ENCODE measurements at regions not wholly inside any gene's neighbourhood (a gene's known extent, or its start where the extent isn't known, plus 50 kb on each side); places are given as distances from the start of the nearest gene placed in this dataset.

GRCh38 chr2:239619369-239619768, 218.5 kb upstream of the HDAC4 start:
- Histone ChIP-seq H3K4me2 (no peak overlapping the region), H3F3A (ENCODE audit: low read depth) (no peaks in the 10 kb centered on the region), H3K4me1 (no peaks in the 10 kb centered on the region), H3K27ac (no peak overlapping the region), H3K27me3 (no peaks in the 10 kb centered on the region), H2AFZ (replicated peaks) (no peak overlapping the region), H4K20me1 (ENCODE audit: low read depth) (no peaks in the 10 kb centered on the region), H3K4me3 (no peak overlapping the region), H3K9me3 (ENCODE audit: low read depth) (peaks cover 8% of the 10 kb centered on the region), H3K79me2 (ENCODE audit: low read depth) (no peaks in the 10 kb centered on the region), H3K36me3 (no peaks in the 10 kb centered on the region), H3K9ac (no peak overlapping the region)
- no peak for DNase-seq (ENCODE audit: low spot score)
- no peaks in the 10 kb centered on the region for H3K27me3 Mint-ChIP-seq (ENCODE audit: insufficient read depth, low read depth)
- no peak overlapping the region for H3K4me3 Mint-ChIP-seq
- TF ChIP-seq EZH2phosphoT487 (IDR thresholded peaks at IDR 0.05) (no peak), CTCF (IDR thresholded peaks at IDR 0.05) (no peak), EZH2 (IDR thresholded peaks at IDR 0.05) (no peak)
- H3K9me3 Mint-ChIP-seq = peaks cover 10% of the 10 kb centered on the region
- no peak overlapping the region for H3K27ac Mint-ChIP-seq
- no peaks in the 10 kb centered on the region for H3K36me3 Mint-ChIP-seq
- peaks cover 3% of the 10 kb centered on the region for H3K4me1 Mint-ChIP-seq

- peaks cover 2% of the 10 kb centered on the region for H3K27me3 Mint-ChIP-seq (ENCODE audit: insufficient read depth, low read depth)
- Histone ChIP-seq H3K79me2 (ENCODE audit: low read depth) (no peaks in the 10 kb centered on the region), H4K20me1 (ENCODE audit: low read depth) (no peaks in the 10 kb centered on the region), H3K27ac (no peak overlapping the region), H3K4me3 (no peak overlapping the region), H3K9me3 (ENCODE audit: low read depth) (peaks cover 8% of the 10 kb centered on the region), H3K4me2 (no peak overlapping the region), H2AFZ (replicated peaks) (no peak overlapping the region), H3K4me1 (no peaks in the 10 kb centered on the region), H3K9ac (no peak overlapping the region), H3F3A (ENCODE audit: low read depth) (no peaks in the 10 kb centered on the region), H3K27me3 (no peaks in the 10 kb centered on the region), H3K36me3 (no peaks in the 10 kb centered on the region)
- TF ChIP-seq EZH2phosphoT487 (IDR thresholded peaks at IDR 0.05) = no peak
- no peak for TF ChIP-seq EZH2 (IDR thresholded peaks at IDR 0.05)
- no peak for TF ChIP-seq CTCF (IDR thresholded peaks at IDR 0.05)
- peaks cover 3% of the 10 kb centered on the region for H3K4me1 Mint-ChIP-seq
- no peak for DNase-seq (ENCODE audit: low spot score)
- H3K9me3 Mint-ChIP-seq = peaks cover 10% of the 10 kb centered on the region
- no peaks in the 10 kb centered on the region for H3K36me3 Mint-ChIP-seq
- no peak overlapping the region for H3K27ac Mint-ChIP-seq
- H3K4me3 Mint-ChIP-seq = no peak overlapping the region
Measured at GRCh38 chr2:239616729-239617128, 215.9 kb upstream of the HDAC4 start.

GRCh38 chr2:239612133-239612532, 211.3 kb upstream of the HDAC4 start:
- H3K4me3 Mint-ChIP-seq = no peak overlapping the region
- peaks cover 5% of the 10 kb centered on the region for H3K27me3 Mint-ChIP-seq (ENCODE audit: insufficient read depth, low read depth)
- no peak overlapping the region for H3K4me3 ChIP-seq
- H3K9me3 Mint-ChIP-seq = peaks cover 2% of the 10 kb centered on the region
- H3K9ac ChIP-seq = no peak overlapping the region
- no peak overlapping the region for H3K27ac ChIP-seq
- no peaks in the 10 kb centered on the region for H3K27me3 ChIP-seq
- H3K36me3 Mint-ChIP-seq = no peaks in the 10 kb centered on the region
- no peaks in the 10 kb centered on the region for H3K4me1 ChIP-seq
- TF ChIP-seq CTCF (IDR thresholded peaks at IDR 0.05) (no peak), EZH2phosphoT487 (IDR thresholded peaks at IDR 0.05) (no peak), EZH2 (IDR thresholded peaks at IDR 0.05) (no peak)
- H3K4me1 Mint-ChIP-seq = peaks cover 28% of the 10 kb centered on the region
- no peak overlapping the region for H3K4me2 ChIP-seq
- no peak overlapping the region for H3K27ac Mint-ChIP-seq
- no peaks in the 10 kb centered on the region for H3K9me3 ChIP-seq (ENCODE audit: low read depth)
- H3F3A ChIP-seq (ENCODE audit: low read depth) = no peaks in the 10 kb centered on the region
- no peaks in the 10 kb centered on the region for H3K36me3 ChIP-seq
- no peaks in the 10 kb centered on the region for H3K79me2 ChIP-seq (ENCODE audit: low read depth)
- no peaks in the 10 kb centered on the region for H4K20me1 ChIP-seq (ENCODE audit: low read depth)
- H2AFZ ChIP-seq (replicated peaks) = no peak overlapping the region
- DNase-seq (ENCODE audit: low spot score) = no peak

Data from neural progenitor cell (in vitro differentiated cells).